EH (cell line): ENCODE measurements at regions not wholly inside any gene's neighbourhood (a gene's known extent, or its start where the extent isn't known, plus 50 kb on each side); places are given as distances from the start of the nearest gene placed in this dataset.
"Not testable (repeated sequence)": the region's sequence is repeated elsewhere in the genome, so short reads cannot be mapped to it uniquely, and the experiment has no call there.

Experiments used
- DNase-seq: peaks from one replicate; pipeline ENCODE4 v3.0.0-alpha.2; 2015; ENCODE audit warnings: low read depth

DNA sequence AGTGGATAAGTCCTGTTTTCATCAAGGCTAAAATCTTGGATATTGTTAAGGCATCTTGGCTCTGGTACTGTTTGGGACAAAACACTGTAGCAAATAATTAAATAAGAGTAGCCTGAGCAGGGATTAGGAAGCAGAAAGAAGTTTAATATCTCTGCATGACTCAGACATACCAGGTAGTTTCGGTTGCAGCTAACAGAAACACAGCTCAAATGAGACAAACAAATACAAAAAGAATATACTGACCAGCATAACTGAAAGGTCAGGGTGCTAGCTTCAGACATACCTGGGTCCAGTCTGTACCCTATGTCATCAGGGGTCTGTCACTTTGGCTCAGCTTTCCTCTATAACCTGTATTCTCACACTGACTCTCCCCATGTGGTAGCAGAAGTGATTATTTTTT is 156.4 kb upstream of the MAP3K1 start:
- DNase-seq = no peak

DNA sequence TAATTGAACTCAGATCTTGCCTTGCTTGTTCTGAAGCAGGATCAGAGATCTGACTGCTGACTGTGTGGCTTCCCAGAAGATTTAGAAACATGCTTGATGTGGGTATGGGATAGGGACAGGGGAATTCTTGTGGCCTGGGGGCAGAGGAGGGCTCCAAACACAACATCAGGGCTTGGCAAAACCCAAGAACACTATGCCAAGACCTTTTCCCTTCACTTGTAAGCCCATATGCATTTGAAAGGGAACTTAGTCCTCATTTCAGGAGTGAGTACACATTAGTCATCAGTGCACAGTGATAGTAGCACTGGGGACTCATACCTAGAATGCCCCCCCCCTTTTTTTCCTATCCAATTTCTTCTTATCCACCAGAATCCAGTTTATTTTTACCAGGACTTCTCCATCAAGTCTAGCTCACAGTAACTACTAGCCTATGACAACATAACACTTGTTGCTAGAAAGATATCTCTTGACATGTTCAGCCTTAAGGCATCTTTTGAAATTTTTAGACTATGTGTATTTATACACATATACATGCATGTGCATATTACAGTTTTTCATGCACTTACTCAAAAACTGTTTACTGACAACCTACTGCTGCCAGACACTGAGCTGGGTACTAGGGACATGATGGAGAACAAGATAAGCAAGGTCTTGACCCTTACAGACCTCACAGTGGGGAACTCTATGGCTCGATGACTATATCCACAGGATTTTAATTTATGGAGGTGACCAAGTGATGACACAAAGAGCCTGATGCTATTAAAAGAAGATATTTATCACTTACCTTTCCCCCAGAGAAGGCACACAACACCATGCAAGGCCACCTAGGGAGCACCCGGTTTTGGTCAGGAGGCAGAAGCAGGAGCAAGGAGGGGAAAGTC is 158.3 kb upstream of the MAP3K1 start:
- DNase-seq = peak; percentile 55

DNA sequence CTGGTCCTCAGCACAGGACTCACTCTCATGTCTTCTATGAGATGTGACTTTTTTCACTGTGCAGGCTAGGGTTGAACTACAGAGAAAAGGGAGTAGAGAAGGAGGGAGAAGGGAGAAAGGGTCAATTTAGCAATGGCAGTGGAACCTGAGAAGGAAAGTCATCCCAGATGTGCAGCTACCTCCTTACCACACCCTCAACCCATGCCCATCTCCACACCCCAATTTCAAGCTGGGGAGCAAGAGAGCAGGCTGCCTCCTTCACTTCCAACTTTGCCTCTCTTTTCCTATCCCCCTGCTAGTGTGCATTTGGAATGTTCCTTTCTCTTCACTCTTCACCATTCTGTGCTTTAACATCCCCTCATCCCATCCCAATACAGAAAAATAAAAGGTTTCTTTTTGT is 163.5 kb upstream of the MAP3K1 start:
- no peak for DNase-seq

DNA sequence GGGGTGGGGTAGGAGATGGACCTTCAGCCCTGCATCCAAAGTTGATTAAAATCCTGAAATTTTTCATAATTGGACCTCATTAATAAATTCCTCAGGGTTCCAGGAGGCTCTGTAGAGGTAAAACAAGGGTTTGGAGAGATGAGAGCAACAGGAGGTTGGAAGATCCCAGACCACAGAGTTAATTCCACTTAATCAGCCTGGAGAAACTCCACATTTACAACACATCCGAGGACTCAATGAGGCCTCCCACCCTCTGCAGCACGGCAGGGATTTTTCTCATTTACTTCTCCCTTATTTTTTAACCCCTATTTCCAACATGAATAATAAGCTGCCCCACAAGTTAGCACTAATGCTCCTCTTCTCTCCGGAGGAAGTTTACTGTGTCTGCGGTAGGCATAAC is 165.0 kb upstream of the MAP3K1 start:
- DNase-seq = no peak

DNA sequence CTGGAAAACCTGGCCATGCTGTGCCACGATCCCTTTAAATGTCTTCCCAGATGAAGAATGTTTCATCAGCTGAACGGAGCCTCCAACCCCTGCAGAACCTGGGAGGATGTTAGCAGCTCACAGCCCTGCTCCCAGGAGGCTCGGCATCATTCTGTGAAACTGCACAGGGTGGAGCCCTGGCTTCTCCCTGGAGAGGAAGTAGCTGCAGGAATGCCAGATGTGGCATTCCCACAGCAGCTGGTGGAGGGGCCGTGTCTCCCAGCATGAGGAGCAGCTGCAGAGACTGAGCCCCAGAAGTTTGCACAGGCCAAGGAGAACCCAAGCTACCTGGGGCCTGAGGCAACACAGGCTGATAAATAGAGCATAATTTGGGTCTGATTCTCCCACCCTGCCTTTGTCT is 165.8 kb upstream of the MAP3K1 start:
- DNase-seq = peak; percentile 62

DNA sequence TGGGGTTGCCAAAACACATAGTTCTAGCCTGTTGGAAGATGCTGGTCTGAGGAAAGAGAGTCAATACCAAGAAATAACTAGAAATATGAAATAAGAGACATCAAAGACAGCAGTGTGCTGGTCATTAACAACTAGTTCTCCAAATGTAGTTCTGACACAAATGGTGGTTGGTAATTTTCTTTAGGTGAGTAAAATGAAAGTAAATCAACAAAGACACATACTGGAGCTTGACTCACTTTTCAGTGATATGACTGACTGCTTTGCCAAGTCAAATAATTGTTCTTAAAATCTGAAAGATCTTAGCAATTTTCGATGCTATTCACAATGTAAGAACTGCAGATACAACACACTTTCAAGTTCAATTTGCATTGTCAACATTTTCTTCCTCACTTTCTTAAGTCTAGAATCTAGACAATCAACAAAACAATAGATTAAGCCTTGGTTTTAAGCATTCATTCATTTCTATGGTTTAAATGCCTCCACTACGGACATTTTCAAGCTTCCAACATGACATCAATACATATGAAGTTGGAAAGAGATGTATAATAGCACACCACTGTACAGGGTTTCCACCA is 166.8 kb upstream of the MAP3K1 start:
- DNase-seq = no peak

DNA sequence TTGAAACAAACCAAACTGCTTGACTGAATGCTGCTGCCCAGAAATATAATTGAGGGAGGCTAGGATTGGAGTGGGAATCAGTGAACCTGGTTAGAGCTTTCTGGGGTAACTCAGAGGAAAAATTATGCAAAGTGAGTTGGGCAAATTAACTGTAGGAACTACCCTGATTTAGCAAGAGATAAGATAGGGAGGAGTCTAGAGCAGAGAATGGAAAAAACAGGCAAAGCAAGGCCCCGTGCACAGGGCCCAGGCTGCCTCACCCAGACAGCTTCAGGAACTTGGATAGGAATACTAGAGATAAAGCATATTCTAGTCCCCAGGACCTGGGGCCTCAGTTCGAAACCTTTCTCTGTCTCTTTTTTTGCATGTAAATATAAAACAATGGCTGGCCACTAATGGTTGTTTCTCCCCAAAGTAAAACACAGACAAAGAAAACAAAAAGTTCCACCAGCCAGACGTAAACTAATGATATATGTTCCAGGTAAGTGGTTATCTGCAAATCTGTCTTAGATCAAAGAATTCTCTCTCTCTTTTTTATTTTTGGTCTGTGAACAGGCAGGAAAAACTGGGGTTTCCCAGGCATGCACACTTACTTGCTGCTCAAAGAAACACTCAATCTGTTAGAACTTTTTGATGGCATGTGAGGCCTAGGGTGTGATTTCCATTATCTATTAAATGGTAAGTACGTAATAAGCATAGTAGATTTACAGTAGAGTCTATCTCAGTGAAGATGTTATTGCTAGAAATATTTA is 168.1 kb upstream of the MAP3K1 start:
- DNase-seq = no peak

DNA sequence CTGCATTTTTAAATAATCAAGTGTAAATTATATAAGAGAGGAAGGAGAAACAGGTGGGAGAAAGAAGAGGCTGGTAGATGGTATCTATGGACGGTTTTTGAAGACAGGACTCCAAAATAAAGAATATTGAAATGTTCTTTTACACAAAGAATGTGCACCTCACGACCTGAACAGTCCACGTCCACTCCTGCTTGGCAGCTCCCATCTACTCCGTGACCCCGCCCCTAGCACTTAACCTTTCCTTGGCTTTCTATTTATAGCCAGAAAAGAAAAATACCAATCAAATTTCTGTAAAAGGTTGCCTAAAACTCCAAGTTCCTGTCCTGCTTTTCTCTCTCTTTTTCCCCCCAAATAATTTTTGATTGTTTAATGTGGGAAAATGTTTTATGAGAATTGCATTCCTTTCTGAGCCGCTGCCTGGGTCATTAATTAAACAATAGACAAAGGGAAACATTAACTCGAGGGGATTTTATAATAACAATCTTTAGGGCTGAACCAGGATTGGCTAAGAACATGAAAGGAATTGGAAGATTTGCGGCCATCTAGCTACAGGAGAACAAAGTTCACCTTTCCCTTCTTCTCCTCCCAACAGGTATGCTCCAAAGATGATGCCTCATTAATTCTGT is 173.6 kb upstream of the MAP3K1 start:
- DNase-seq = no peak

DNA sequence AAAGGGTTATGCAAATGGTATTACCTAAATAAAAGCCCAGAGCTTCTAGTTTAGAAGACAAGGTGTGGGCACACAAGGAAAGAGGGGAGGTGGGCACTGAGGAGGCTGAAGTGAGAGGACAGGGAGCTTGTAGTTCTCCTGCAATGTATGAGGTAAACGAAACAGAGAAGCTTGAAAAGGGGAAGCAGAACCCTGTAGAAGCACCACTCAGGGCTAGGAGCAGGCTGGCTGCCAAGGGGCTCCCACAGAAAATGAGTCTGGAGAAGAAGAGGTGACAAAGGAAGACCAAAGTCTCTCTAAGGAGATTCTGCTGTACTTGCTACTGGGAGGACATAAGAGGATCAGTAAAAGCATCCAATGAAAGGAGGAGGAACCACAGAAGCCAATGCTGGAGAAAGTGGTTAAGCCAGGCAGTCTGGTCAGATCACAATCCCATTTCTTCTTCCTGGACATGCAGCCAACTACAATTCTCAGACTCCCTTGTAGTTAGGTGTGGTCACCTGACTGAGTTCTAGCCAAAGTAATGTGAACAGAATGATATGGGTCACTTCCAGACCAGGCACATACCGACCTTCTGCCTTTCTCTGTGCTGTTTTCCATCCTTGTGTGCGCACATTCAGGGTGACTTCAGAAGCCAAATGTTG is 174.5 kb upstream of the MAP3K1 start:
- DNase-seq = no peak

DNA sequence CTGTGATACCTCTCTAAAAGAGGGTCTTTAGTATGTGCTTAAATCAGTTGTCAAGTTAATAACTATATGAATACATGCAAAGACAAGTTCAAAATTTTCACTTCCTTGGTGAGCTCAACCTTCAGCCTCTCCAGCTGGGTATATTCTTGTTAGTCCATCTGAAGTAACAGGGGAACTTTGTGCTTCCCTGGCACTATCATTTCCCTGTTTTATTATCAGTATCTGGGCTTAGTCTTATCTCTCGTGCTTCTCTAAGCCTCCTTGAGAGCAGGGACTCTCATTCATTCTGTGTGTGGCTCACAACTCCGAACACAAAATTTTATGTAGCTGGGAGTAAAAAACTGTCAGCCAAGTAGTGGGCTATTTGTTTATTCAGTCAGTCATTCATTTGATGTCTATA is 175.9 kb upstream of the MAP3K1 start:
- DNase-seq = no peak

DNA sequence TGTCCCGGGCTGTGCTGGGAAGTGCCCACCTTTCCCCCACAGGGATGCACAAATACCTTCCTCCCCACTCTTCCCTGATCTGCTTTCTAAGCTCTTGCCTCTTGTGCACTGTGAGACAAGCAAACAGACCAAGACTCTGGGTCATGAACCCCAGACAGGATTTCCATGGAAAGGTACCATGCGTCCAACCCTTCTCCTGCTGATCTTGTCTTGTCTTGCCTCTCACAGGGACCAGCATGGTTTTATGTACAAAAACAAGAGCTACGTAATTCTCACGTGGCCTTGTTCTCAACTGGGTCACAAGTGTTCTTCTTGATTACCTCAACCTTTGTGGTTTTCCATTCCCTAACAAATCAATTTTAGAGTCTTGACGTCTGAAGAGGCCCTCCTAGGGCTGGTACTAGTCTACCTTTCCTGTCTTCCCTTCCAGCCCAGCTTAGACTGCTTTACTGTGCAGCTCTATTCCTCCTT is 176.5 kb upstream of the MAP3K1 start:
- no peak for DNase-seq

DNA sequence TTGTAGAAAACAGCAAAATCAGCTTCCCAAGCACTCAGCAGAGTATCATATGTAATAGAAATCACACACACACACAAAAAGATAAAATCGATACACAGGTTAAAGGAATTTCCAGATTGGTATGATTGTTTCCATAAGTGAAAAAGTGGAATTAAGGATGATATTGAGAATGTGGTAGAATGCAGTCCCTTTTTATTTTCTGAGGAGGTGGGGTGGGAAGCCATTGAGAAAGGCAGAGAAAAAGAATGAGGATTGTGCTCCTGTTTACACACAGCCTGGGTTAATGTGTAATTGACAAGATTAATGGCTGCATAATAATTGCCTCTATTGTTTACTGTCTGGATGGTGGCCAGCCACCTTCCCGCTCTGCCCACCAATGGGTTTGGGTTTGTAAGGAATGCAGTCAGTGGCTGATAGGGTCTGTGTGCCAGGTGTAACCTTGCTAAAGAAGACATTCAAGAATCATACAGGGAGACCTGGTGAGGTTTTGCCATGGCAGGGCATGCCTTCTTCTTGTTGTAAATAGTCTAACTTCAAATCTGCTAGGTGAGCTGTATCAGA is 177.2 kb upstream of the MAP3K1 start:
- DNase-seq = no peak

DNA sequence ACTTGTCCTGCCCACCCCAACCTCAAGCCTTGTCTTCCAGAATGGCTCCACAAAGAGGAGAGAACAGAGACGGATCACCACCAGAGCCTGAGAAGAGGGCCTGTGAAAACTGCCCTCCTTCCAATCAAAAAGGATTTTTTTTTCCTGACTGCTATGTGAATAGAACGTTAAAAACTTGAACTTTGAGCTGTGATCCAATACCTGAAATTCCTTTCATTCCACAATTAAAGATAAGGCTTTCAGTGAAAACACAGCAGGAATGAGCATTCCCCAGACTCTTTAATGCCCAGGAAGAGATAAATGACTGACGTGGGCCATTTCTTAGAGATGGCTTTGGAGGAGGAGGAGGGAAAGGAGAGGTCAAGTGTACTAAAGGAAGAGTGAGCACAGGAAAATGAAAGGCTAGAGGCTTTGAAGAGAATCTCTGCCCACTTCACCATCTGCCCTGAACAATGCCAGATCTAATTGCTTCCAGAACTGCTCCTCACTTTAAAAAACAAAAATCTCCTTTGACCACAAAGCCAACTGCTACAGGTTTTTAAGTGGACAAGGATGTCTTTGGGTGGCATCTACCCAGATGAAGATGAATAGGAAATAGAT is 177.9 kb upstream of the MAP3K1 start:
- peak; percentile 73 for DNase-seq

DNA sequence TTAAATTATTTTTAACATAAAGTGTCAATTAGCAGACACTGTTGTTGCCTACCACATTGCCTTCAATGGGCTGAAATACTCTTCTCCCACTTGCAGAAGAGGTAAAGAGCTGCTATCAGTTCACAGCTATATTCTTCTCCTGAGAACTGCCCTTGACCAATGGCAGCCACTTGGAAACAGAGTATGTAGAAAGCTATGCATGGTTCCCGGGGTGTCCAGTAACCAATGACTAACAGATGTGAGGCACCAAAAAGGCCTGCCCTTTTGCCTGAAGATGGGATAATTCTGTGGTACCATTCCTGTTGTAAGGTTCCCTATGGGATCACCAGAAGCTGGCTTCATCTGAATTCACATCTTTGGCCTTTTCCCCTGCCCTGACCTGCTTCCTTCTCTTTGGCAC is 181.4 kb upstream of the MAP3K1 start:
- peak; percentile 44 for DNase-seq

DNA sequence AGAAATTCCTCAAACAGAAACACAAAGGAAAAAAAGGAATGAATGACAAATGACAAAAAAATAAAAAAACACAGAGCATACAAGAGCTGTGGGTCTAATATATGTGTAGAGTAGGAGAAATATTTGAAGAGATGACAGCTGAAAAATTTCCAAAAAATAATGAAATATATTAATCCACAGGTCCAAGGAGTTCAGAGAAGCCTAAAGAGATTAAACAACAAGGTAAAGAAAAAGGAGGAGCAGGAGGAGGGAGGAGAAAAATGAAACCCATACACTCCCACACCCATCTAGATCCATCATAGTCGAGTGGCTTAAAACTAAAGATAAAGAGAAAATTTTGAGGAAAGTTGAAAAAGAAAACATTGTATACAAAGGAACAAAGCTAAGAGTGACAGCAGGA is 182.4 kb upstream of the MAP3K1 start:
- no peak for DNase-seq

DNA sequence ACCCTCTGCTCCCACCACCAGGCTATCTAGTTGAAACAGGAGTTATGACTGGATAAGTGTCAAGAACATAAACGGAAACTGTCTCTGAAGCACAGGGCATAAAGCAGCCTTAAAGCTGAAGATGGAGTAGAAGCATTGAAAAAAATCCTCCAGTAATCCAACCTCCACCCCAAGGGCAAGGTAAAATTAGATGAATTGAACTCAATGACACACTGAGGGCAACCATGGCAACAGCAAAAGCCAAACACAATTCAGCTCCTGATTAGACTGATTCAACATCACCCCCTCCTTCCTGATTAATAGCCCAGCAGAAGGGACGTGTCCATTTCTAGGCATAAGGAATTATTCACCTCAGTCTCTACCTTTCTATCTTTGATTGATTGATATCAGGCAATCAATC is 183.2 kb upstream of the MAP3K1 start:
- no peak for DNase-seq

DNA sequence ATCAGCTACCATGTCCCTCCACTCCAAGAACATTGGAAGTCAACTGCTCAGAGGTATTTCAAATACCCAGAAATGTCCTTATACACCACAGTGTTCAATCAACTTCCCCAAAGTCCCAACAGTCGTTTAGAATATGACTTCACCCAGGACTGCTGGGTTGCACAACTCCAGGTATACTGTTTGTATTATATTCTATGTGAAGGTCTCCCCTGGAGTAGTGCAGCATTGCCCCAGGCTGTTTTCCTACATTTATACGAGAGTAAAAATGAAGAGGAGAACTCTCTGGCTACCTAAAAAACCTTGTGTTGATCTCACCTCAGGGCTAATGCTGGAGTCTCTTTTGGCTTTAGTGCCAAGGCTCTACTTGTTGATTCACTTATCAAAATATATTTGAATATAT is 183.6 kb upstream of the MAP3K1 start:
- DNase-seq = no peak

DNA sequence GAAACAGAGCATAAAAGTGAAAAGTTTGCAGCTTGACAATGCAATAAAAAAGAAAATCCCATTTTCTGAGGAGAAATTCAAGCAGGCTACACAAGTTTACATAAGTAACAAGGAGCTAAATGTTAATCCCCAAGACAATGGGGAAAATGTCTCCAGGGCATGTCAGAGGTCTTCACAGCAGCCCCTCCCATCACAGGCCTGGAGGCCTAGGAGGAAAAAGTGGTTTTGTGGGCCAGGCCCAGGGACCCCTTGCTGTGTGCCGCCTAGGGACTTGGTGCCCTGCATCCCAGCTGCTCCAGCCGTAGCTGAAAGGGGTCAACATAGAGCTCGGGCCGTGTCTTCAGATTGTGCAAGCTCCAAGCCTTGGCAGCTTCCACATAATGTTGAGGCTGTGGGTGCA is 186.7 kb upstream of the MAP3K1 start:
- DNase-seq = not testable (repeated sequence)

DNA sequence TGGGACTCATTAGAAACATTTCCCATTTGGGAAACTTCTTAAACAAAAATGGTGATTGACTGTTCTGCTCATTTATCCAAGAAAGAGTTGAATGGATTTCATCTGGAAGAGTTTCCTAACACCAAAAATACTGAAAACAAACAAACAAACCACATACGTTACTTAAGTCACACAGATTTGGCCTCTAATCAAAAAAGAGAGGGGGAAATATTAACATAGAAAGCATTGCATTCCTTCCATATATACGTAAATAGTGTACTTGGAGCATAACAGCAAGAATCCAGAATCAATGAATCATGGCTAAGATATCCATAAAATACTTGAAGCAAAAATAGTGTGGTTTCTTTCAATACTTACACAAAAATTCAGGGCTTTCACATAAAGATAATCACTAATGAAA is 189.8 kb upstream of the MAP3K1 start:
- DNase-seq = peak; percentile 98

DNA sequence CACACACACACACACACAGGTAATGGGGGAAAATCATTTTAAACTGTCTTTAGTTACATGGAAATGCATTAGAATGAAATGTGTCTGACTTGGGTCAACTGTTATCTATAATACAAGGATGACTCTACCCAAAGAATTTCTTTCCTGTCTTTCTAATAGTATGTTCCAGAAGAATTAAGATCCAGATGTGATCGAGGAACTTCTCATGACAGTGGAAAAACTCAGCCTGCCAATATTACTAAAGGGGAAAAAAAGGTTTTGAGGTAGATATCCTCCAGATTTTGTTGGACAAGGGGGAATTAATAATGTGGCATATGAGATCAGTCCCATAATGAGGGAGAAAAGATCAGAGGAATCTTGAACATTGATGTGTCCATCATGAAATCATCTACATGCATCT is 190.6 kb upstream of the MAP3K1 start:
- DNase-seq = peak; percentile 33

DNA sequence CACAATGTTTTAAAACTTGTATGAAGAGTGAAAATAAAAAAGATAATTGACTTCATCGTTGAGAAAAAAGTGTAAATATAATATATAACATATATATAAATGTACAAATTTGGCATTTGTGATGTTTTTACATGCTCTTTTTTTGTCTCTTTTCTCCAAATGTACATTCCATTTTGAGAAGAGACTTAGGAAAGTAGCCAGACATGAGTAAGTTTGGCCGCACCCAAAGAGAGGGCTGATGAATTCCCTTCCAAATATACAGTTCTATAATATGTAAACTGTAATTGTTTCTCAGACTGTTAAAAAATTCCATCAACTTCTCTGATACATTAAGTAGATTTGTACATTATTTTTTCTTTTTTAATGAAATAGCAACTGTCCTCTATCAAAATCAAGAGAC is 193.2 kb upstream of the MAP3K1 start:
- peak; percentile 42 for DNase-seq
